KG1 (cell line): ENCODE measurements at regions not wholly inside any gene's neighbourhood (a gene's known extent, or its start where the extent isn't known, plus 50 kb on each side); places are given as distances from the start of the nearest gene placed in this dataset.

Source experiments
- DNase-seq: peaks from one replicate; lab custom pipeline; 2025; lab: John Stamatoyannopoulos, UW

- no peak for DNase-seq
Observed at GRCh38 chr1:112264010-112264409, 132.0 kb upstream of the CTTNBP2NL start.

DNA sequence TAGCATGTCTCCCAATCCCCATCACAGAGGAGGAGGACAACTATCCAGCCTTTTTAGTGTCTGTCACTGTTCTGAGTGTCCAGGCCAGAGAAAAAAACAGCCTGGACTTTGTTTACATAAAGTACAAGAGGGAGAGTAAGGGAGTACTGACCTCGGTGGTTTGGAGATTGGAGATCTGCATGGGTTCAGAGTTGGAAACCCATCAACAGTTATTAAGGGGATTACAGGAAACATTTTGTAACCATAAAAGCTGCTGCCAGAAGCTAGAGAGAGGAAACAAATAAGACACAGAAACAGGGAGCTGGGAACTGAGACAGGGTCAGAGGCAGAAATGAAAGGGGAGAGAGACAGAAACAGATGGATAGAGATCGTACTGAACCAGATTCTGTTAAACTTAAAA is 131.5 kb upstream of the CTTNBP2NL start:
- no peak for DNase-seq

GRCh38 chr1:112265931-112266330 is 130.1 kb upstream of the CTTNBP2NL start:
- no peak for DNase-seq

DNA sequence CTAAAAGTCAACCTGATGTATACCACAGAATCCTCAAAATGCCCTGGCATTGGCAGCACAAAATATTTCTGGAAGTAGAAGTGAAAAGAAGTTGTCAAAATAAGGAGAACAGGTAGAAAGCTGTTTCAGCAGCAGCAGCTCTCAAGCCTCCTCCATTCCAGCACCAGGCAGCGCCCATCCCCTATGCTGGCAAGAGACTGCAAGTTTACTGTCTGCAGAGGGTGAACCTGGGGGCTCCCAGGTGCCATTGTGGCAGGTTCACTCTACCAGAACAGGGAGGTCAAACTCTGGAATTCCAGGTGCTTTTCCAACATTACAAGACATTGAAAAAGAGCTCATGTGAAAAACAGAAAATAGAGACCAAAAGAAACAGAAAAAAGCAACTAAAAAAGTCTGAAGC is 128.8 kb upstream of the CTTNBP2NL start:
- DNase-seq = no peak

GRCh38 chr1:112267929-112268328 is 128.1 kb upstream of the CTTNBP2NL start:
- DNase-seq = no peak

- DNase-seq = no peak
Observed at GRCh38 chr1:112268408-112268807, 127.6 kb upstream of the CTTNBP2NL start.

DNA sequence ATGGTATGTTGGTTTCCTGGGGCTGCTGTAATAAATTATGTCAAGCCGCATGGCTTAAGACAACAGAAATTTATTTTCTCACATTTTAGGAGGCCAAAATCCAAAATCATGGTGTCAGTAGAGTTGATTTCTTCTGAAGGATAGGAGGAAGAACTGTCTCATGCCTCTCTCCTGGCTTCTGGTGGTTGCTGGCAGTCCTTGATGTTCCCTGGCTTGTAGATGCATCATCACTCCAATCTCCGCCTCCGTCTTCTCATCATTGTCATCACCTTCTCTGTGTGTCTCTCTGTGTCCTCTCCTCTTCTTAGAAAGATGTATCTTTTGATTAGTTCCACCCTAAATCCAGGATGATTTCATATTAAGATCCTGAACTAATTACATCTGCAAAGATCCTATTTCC is 124.7 kb upstream of the CTTNBP2NL start:
- no peak for DNase-seq

DNA sequence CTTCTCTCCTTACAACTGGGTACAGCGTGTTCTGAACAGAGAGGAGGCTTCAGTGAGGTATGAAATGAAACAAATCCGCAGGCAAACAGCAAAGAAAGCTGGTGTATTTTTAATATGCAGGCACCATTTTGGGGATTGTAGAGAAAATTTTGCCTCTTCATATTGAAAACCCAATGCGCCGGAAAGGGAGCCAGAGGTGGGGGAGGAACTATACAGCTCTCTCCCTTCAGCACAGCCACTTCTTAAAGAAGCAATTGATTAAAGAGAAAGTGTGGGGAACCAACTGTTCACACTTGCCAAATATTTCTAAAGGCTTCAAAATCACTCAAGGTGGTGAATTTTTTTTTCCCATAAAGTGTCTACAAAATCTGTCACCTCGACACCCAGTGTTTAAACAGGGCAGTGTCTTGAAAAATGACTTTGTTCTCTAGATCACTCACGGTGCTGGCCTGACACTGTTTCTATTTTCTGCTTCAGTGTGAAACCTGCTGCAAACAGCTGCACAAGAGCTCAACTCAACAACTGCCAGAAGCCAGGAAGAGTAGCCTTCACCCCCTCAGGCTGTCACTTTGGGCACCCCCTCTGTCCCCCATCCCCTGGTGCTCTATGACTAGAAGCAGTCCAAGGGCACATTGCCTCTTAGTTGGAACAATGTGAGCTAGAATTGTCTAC is 123.8 kb upstream of the CTTNBP2NL start:
- DNase-seq = no peak

DNA sequence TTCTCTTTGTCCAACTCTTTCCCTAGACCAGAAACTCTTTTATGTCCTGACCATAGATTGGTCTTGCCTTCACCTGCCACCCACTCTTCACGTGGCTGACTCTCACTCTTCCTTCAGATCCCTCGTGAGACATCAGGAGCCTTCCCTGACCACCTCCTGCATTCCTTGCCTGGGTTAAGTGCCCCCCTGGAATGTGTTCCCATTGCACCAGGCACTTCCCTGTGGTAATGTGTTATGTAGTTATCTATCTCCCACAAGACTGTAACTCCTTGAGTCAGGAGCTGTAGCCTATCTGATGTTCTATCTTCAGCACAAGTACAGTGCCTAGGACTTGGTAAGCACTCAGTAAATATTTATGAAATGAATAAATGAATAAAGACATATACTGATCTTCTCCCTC is 111.2 kb upstream of the CTTNBP2NL start:
- DNase-seq = no peak

GRCh38 chr1:112285316-112285715 is 110.7 kb upstream of the CTTNBP2NL start:
- DNase-seq = no peak

- no peak for DNase-seq
Observed at GRCh38 chr1:112285746-112286145, 110.3 kb upstream of the CTTNBP2NL start.

GRCh38 chr1:112296908-112297307 is 99.1 kb upstream of the CTTNBP2NL start:
- DNase-seq = no peak

DNA sequence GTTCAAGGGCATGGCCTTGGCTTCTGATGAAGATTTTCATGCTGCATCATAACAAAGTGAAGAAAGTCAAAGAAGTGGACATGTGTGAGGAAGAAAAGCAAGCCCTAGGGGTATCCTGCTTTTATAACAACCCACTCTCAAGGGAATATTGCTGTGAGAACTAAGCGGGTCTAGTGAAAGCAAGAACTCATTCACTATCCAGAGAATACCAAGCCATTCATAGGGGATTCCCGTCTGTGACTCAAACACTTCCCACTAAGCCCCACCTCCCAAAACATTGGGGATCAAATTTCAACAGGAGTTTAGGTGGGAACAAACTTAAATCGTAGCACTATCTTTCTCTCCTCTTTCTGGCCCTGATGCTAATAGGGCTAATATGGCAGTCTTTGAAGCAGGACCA is 98.5 kb upstream of the CTTNBP2NL start:
- DNase-seq = no peak

GRCh38 chr1:112298558-112298957 is 97.5 kb upstream of the CTTNBP2NL start:
- DNase-seq = no peak

DNA sequence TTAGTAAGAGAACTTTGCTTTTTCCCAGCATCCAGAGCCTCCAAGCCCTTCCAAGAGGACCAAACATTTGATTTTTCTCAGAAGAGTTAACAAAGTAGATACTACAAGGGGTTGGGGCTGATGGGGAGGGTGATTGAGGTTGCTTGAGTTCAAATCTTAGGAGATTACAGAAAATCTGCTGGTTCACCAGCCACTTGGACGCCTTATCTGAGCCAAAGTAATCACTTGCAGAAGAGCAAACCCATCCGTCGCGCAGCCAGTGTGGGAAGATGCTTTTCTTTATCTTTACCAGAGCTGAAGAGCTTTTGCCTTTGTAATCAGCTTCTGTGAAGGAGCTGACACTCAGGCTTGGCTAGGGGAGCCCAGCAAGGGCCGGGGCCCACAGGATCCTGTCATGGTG is 91.9 kb upstream of the CTTNBP2NL start:
- no peak for DNase-seq

DNA sequence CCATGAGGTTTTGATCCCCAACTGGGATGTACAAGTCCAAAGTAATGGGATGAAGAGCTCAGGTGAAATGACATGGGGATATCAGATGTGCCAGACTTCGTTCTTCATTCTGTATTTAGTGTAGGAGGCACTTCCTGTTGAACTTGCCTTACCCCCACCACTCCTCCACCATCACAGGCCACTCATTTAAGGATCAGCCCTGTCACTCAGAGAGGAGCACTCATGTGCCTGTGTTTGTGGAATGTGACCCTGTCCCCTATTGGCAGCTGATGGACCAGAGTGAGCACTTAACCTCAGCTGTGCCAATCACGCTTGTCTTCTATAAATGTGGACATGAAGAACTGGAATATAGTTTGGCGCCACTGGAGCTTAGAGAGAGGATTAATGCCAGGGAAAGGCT is 91.4 kb upstream of the CTTNBP2NL start:
- DNase-seq = no peak

DNA sequence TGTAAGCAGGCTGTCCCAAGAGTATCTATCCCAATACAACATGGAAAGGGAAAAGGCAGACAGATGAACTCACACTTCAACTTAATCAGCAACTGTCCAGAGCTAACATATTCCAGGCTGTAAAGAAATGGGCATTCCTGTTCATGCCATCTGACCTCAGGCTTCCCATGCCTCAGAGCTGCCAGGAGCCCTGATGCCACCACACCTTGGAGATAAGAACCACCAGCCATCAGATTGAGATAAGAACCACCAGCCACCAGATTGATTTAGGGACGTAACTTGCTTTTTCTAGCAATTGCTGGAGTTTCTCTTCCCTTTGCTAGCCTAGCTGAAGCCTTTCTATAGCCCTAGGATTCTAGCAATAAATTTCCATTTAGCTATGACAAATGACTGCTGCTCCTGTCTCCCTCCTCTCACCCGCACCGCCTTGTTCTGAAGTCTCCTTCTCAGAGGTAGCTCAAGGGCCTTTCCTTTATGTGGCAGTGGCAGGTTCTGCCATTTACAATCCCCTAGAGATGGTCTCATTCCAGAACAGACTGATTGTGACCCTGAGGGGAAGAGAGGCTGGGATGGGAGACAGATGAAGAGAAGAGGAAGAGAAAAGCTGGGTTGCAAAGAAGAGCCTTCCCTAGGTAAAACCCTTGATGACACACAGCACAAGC is 88.0 kb upstream of the CTTNBP2NL start:
- DNase-seq = no peak

GRCh38 chr1:112308716-112309115 is 87.3 kb upstream of the CTTNBP2NL start:
- no peak for DNase-seq

DNA sequence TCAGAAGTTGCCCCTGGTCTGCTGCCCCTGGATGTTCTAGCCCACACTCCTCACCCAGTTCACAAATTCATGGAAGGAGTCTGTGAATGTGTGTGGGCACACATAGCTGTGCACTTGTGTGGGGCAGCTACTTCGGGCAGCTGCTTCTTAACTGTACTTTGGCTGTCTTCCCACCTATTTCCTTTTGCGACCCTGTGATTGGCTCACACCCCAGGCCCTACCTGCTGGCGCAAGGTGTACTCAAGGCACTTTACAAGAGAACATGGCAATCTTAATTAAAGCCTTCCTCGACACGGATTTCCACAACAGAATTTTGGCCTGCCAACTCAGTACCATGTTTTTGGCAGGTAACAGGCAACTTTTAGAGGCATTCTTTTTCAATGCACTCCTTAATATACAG is 86.5 kb upstream of the CTTNBP2NL start:
- no peak for DNase-seq

- DNase-seq = no peak
Observed at GRCh38 chr1:112312315-112312714, 83.7 kb upstream of the CTTNBP2NL start.

GRCh38 chr1:112312879-112313278 is 83.1 kb upstream of the CTTNBP2NL start:
- DNase-seq = no peak

DNA sequence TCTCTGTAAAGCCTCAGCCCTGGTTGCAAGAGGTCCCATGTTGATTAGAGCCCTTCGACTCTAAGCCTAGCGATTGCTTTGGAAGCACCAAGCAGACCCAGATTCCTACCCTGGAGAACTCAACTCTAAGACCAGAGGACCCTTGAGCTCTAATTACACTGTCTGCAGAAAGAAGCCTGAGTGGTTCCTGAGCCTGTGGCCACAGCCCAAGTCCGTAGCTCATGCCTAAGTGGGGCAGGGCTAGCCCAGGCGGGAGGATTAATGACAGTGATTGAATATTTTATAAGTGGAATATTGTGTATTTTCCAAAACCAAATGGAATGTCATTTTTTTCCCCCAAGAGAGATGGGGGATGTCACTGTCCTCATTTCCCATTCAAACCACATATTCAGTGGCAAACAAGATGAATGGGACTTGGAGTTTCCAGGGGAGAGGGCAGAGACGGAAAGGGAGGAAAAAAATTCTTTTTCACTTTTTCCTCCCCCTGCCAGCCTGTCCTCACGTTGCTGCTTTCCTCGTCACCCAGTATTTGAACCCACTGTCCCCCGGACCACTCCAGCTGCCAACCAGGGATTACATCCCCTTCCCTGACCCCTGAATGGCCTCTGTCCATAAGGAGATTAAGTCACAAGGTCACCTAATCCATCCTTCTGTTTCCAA is 79.6 kb upstream of the CTTNBP2NL start:
- DNase-seq = no peak

GRCh38 chr1:112317140-112317539 is 78.9 kb upstream of the CTTNBP2NL start:
- DNase-seq = no peak
